Activated gamma-delta T cell treated with anti-CD3 and anti-CD28 coated beads, Interleukin-2, amount 50 U/mL, for 16 hours (primary cell): ENCODE measurements at regions not wholly inside any gene's neighbourhood (a gene's known extent, or its start where the extent isn't known, plus 50 kb on each side); places are given as distances from the start of the nearest gene placed in this dataset.

Experiments used
- DNase-seq: peaks from one replicate; pipeline ENCODE4 v3.0.0-alpha.2; 2020; ENCODE audit warnings: low read depth

DNA sequence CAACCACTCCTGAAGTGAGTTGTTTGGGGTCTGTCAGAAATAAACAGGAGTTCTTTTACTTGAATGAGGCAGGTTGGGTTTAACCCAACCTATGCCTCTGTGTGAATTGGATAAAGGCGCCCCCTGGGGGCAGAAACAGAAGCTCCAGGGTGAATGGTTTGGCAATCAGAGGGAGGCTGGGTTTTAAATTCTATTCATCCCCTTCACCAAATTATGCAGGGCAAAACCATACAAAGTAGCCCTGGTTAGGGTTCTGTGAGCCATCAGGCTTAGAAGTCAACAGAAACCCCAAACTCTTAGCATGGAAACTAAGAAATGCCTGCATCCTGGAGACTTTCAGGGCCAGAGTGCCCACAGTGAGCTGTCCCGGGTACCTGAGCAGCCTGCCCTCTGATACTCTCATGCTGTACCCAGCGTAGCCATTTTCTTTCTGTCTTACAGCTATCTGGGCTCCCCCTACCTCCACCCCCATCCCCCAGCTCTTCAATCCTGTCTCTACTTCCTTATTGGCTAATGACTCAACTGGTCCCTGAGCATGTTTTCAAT, 241.5 kb downstream of the ICOS start:
- peak; percentile 48 for DNase-seq

DNA sequence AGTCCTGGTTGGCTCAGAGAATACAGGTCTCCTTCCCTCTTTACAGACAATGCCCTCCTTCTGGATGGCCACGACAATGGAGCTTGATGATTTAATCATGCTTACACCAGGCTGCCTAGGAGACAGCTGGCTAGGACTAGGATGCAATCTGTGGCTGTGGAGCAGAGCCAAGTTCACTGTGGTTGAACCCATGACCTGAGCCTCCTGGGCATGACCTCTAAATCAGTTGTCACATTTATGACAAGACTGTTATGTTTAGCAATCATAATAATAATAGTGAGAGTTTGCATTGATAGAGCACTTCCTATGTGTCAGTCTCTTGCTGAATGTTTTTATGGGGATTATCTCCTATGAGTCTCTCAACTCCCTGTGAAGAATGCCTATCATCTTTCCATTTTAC, 244.1 kb downstream of the ICOS start:
- no peak for DNase-seq

DNA sequence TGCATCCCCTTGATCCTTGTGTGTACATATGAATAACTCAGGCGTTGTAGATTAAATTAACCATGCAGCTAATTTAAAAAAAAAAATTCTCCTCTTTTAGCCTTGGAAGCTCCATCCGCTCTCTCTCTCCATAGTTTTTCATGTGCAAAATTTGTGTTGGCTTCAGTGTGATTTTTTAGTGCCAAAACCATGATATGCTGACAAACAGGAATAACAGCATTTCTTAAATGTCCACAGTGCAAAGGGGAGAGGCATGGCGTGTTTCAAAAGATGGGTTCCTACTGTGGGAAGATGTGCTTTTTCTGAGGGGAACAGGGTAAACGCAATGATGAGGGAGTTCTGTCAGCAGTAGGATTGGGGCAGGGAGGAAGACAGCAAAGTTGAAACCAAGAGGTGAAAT, 247.0 kb downstream of the ICOS start:
- DNase-seq = no peak

DNA sequence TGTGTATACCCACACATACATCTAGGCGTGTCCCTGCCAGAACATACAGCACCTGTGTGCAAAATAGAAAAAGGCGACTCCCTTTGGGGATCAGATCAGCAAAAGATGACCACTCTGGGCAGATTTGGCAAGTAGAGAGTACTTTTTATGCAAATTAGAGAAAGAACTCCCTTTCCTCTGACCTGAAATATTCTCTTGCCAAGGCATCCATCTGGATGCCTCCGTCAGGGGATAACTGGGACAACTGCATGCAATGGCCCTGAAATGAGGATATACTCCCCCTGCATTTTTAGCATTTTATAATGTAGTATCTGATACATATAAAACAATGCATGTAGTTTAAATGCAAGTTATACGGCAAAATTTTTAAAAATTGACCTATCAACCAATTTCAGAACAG, 247.7 kb downstream of the ICOS start:
- no peak for DNase-seq

DNA sequence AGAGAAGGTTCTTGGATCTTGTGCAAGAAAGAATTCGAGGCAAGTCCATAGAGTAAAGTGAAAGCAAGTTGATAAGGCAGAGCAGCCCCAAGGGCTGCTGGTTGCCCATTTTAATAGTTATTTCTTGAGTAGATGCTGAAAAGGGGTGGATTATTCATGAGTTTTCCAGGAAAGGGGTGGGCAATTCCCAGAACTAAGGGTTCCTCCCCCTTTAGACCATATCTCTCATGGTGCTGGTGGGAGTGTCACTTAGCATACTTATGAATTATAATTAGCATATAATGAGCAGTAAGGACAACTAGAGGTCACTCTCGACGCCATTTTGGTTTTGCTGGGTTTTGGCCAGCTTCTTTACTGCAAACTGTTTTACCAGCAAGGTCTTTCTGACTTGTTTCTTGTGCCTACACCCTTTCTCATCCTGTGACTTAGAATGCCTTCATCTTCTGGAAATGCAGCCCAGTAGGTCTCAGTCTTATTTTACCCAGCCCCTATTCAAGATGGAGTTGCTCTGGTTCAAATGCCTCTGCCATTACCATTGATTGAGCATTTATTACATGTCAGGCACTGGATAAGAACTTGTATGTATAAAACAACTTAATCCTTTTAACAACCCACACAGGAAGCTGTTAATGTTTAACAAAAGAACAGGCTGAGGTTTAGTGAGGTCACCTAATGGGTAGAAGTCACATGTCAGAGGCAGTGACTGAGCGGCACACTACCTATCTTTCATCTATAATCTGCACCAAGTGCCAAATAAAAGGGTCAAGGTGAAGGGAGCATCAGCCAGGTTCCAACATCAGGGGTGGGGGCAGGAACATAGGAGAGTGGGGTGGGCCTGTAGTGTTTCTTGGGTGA, 250.9 kb downstream of the ICOS start:
- DNase-seq = no peak

DNA sequence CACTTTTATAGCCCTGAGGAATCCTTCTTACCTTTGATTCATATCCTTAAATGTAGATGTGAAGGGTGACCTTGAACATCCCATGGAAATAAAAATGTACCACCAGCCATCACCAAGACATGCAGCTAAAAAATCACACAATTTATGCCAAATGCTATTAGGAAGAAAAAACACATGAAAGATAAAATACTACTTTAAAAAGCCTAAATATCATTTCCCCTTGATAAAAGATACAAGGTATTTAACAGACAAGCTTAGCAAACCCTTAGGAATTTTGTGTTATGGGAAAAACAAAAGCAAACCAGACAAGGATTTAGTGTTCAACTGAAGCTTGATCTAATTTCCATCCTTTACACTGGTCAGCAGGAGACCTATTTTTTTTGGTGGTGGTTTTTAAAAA, 255.0 kb downstream of the ICOS start:
- DNase-seq = no peak

DNA sequence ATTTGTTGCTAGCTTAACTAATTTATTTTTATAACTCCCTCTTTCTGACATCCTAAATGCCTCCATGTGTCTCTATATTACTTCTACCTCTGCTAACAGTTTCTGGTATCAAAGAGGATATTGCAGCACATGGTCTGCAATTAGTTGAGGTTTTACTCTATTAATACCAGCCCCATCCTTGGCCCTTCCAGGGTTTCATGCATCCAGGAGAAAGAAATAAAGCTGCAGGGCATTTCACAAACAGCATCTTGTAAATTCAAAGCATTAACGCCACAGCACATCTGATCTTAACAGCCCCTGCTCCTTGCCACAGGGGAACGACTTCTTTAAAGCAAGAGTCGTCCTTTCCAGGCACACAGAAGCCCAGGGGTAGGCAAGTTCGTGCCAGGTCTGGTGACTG, 258.9 kb downstream of the ICOS start:
- DNase-seq = no peak

DNA sequence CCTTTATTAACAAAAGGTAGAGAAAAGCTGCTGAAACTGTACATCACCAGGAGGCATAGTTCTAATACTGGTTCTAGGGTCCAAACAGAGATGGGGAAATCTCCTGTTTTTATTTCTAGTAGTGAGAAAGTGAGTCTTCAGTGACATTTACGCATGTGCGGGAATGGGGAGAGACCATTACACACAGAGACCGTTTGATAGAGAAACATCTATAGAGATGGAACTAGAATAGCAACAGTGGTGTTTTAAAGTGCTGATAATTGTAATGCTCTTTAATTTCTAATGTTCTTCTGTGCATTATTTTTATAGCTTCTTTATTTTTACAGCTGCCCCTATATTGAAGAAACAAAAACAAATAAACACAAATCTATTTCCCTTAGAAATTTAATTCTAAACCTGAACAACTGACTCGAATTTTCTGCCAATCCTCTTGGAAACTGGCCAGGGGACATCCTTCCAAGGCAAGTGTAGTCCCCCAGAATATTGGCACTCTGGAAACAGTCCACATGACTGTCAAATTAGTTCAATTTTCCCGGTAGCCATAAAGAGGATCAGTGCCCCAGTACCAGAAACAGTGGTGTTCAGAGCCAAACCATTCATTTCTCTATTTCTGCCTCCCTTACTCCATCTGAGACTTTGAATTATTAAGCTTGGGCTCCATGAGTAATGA, 260.9 kb downstream of the ICOS start:
- DNase-seq = no peak

DNA sequence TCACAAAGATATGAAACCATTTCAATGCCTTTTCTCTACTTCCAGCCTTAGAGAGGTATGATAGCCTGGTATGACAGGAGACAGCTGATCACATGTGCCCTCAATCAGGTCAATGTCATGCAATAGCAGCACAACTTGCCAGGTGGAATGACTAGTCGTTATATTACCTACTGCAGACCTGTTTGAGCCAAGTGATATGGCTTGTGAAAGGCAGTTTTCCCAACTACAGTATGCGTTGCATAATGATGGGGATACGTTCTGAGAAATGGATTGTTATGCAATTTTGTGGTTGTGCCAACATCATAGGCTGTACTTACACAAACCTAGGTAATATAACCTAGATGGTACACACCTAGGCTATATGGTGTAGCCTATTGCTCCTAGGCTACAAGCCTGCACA, 262.8 kb downstream of the ICOS start:
- DNase-seq = no peak

DNA sequence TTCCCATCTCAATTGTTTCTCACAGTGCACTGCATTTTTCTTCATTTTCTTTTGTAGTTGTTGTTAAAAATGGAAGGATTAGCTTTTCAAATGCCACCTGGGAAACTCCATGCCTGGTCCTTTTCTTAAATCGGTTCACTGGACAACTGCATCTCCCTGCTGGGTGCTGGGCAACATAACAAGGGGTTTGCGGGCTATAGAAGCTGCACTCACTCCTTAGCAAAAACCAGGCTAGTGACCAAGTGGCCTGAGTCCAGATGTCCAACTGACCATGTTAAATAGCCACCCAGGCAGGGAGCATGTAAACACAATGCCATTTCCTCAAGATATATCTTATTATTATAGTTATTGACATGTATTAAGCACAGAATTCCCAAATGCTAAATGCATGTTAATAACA, 264.9 kb downstream of the ICOS start:
- no peak for DNase-seq

DNA sequence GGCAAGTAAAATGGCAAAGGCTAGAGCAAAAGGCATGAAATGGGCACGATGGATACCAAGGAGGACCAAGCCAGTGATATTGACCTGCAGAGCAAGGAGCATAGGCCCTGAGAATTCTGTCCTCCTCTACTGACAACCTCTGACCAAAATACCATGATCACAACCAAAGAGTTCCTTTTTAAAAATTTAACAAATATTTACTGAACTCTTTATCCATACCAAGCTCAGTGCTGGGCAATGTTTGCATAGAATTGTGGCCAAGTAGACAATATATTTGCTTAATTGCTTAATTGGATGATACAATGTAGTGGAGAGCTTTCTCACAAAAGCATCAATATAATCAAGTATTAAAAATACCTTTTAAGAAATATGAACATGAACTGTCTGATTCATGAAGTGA, 265.7 kb downstream of the ICOS start:
- DNase-seq = no peak

DNA sequence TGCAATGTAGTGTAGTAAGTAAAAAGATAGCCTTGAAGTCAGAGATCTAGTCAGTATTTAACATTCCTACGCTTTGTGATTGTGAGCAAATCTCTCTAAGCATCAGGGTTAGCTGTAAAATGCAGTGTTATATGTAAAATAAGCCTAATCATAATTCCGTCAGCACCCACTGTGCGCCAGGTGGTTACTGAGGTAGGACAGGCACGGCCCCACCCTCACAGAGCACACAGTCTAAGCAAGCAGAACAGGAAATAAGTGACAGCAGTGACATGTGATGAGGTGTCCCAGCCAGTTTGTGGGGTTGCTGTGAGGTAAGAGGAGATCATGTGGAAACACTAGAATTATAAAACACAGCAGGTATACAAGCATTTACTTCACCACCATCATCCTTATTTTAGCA, 267.1 kb downstream of the ICOS start:
- DNase-seq = no peak

DNA sequence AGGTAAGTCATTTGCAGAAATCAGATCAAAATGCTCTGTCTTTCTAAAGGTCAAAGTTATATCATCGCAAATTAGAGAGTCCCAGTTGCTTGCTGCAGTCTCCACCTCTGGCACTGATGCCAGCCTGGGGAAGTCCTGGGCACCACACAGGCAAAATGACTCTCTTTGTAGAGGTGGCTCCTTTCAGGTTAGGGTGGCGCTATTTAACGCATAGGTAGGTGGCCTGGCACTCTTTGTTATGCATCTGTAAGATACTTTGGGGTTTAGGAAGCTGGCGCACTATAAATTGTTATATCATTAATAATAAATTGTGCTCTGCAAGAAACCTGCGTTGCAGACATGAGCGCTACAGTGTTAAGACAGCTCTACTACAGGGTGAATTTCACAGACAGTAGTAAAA, 268.5 kb downstream of the ICOS start:
- no peak for DNase-seq

DNA sequence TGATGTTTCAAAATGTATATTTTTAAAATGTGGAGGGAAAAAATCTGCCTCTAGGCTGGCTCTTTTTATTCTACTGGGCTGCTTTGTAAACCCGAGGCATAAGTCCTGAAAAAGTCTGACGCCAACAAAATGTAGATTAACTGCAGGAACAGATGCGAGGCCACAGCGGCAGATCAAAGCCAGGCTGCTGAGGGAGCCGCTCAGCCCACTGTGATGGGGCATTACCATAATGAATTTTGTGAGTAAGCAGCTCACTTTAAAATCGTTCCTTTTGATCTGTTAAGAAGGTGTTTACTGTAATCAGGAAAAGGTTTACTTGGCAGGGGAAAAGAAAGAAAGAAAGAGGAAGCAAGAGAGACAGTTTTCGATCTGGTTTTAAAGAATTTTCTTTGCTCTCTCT, 269.0 kb downstream of the ICOS start:
- DNase-seq = no peak

DNA sequence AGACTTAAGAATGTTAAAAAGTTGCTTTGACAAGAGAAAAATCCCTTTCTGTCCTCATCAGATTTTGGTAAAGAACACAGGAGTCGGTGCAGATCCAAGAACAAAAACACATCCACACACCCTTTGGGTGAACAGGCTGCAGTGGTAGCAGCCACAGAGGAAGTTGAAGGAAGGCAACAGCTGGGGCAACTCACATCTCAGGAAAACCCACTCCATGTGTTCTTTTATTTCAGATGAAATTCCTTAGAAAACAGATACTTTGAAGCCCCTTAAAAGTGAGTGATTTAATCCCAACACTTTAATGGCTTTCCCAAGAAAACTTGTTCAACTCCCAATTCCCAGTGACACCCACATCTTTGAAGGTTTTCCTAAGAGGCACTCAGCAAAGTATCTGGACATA, 271.3 kb downstream of the ICOS start:
- DNase-seq = no peak

DNA sequence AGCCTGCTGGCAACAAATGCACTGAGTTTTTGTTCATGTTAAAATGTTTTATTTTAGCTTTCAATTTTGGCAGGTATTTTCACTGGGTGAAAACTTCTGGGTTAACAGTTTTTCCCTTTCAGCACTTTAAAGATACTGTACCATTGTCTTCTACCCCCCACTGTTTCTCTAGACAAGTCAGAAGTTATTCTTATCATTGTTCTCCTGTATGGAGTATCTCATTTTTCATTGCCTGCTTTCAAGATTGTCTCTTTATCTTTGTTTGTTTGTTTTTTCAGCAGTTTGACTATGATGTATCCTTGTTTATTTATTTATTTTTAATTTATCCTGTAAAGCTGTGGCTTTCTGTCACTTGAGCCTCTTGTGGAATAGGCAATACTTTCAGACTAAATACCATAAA, 277.0 kb downstream of the ICOS start:
- no peak for DNase-seq

DNA sequence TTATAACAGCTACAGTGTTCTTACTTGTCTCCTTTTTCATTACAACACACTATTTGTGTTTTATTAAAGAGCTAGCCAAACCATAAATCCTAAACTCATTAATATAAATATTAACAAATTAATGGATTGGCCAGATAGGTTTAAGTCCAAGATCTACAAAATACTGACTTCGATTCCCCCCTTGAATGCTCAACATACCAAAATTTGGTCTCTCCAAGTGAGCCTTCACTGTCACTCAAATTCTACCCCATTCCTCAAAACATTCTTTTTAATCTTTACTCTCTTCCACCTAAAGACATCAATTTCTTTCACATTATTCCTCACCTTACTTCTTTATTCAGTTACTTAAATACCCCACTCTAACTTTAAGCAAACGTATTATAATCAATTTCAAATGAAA, 281.5 kb downstream of the ICOS start:
- no peak for DNase-seq

DNA sequence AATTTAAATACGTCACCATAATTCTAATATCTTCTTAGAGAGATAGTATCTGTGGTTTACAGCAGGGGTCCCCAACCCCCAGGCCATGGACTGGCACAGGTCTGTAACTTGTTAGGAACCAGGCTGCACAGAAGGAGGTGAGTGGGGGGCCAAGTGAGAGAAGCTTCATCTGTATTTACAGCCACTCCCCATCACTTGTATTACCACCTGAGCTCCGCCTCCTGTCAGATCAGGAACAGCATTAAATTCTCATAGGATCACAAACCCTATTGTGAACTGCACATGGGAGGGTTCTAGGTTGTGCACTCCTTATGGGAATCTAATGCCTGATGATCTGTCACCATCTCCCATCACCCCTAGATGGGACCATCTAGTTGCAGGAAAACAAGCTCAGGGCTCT, 282.6 kb downstream of the ICOS start:
- DNase-seq = no peak

DNA sequence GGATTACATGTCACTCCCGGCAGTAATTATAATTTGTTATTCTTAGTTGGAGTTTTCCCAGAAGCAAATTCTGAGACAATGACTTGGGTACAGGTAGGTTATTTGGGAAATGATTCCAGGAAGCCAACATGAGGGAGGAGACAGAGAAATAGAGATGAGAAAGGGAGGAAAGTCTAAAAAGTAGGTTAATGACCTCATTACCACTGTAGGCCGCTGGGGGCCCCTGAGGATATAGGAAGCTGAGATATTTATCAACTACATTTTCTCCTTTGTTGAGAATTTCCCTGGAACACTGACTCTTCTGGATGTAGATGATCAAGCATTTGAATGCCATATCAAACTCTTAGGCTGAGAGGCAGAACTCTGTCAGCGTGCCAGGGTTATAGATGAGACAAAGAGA, 284.3 kb downstream of the ICOS start:
- no peak for DNase-seq

DNA sequence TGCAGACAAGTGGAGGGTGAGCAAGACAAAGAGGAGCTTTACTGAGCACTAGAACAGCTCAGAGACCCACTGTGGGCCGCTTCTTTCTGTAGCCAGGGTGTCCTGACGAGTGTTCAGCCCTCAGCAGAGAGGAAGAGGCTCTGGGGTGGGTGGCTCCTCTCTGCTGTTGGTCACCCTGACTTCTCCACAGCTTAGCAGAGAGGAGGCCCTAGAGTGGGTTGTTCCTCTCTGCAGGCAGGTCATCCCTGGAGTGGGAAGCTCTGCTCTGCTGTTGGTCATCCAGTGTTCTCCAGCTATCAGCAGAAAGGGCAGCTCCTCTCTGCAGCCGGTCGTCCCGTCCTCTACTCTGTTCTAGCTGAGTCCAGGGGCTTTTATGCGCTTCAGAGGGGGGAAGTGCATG, 286.5 kb downstream of the ICOS start:
- DNase-seq = no peak

DNA sequence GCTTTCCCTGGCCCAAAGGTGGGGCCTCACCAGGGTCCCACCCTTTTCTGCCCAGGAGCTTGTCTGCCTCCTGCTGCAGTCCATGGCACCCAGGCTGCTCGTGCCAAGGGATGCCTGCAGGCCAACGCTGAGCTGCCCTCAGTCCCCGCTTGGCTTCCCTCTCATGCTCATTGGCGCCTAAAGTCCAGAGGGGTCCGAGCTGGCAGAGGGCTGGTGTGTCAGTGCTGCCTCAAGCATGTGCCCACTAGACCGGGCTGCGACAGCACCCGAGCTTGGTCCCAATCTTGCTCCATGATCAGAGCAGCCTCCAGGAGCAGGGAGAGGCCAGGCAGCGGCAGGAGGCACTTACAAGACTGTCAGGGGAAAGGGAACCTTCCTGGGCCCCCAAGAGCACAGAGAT, 287.0 kb downstream of the ICOS start:
- DNase-seq = no peak

DNA sequence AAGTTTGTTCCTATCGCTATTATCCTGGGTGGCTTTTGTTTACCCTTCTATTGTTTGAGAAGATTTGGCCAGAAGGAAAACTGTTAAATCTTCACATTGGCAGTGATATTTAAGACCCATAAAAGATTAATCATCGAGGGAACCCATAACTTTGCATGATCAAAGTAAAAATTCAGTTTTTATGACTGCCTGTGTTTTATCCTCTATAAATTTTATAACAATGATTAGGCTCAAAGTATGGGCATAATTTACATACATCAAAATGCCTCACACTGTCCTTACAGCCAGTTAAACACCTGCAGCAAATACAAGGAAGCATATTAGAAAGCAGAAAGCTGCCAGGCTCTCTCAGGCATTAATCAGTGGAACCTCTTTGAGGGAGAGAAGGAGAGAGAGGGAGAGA, 289.1 kb downstream of the ICOS start:
- DNase-seq = no peak

DNA sequence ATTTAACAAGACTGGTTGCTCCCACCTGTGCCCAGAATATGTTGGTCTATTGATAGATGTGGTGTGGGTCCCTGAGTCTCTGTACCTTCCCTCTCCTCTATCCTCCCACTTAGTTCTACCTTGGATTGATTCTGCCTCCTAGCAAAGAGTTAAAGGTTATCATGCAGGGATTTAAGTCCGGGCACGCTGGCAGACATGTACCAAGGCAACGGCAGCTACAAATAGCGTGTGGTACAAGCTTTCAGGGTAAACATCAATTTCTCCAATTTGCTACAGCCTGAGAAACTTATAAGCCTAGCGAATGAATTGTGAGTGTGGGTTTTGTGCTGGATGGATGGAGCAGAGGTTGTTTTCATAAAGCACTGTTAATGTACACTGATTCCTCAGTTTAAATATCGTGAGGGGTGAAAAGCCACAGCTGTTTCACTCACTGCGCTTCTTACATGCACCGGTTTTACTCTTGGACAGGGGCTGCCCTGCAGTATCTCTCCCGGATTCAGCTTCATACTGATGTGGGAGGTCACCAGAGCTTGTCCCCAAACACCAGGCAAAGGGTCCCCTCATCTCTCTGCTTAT, 289.8 kb downstream of the ICOS start:
- no peak for DNase-seq
